Breast epithelium (tissue), 4 donors: ENCODE measurements at regions not wholly inside any gene's neighbourhood (a gene's known extent, or its start where the extent isn't known, plus 50 kb on each side); places are given as distances from the start of the nearest gene placed in this dataset.

Experiments
- DNase-seq, 2 donors: peaks; one replicate each; pipeline ENCODE4 v3.0.0-alpha.2; 2019; ENCODE audit warnings: low spot score in 2 of 2
- H3K27ac ChIP-seq, 2 donors: fragments of 200-600 bp; sonication (generic) in 1 of 2; one replicate each; pipeline ENCODE4 v1.5.1; 2016 to 2019; ENCODE audit warnings: mild to moderate bottlenecking in 1 of 2
- H3K27me3 ChIP-seq, 2 donors: fragments of 200-600 bp; sonication (generic) in 1 of 2; one replicate each; pipeline versions ENCODE4 v1.5.1 to v1.6.0; 2017 to 2019; ENCODE audit warnings: control low read depth in 1 of 2, mild to moderate bottlenecking in 1 of 2
- H3K36me3 ChIP-seq: fragments of 200-600 bp; one replicate; pipeline ENCODE4 v1.5.1; 2019
- H3K4me1 ChIP-seq, 2 donors: fragments of 200-600 bp; sonication (generic); one replicate each; pipeline ENCODE4 v1.5.1; 2016 to 2019; ENCODE audit warnings: control low read depth in 1 of 2
- H3K4me3 ChIP-seq, 3 donors: fragments of 200-600 bp; sonication (generic); 1 replicate in 2 of 3; 2 replicates in 1 of 3; pipeline ENCODE4 v1.5.1; 2016 to 2019; ENCODE audit warnings: mild to moderate bottlenecking in 3 of 3, moderate library complexity in 2 of 3
- H3K9me3 ChIP-seq, 2 donors: fragments of 200-600 bp; sonication (generic) in 1 of 2; one replicate each; pipeline ENCODE4 v1.5.1; 2016 to 2019; ENCODE audit warnings: control low read depth in 1 of 2
- CTCF ChIP-seq, 3 donors: fragments of 450-650 bp; IDR thresholded peaks; one replicate each; pipeline ENCODE4 v1.5.1; 2016 to 2017; ENCODE audit warnings: antibody characterized with exemption in 3 of 3, mild to moderate bottlenecking in 3 of 3, moderate library complexity in 3 of 3
- POLR2A ChIP-seq: fragments of 450-650 bp; IDR thresholded peaks from one replicate; pipeline ENCODE4 v1.6.1; 2016; ENCODE audit warnings: antibody characterized with exemption, mild to moderate bottlenecking, moderate library complexity
- POLR2AphosphoS5 ChIP-seq, 3 donors: sonication (generic); formaldehyde crosslinking; IDR thresholded peaks; one replicate each; pipeline ENCODE4 v1.6.1; 2017; ENCODE audit warnings: antibody characterized with exemption in 3 of 3
- intact Hi-C: fragments of 100-400 bp; cut with DNase I; formaldehyde crosslinking; loops from one replicate; pipeline ENCODE4 v1.15.1; 2023; ENCODE audit warnings: low total_unique reads

GRCh38 chr9:20270161-20270560 is 352.1 kb downstream of the MLLT3 start:
- H3K27me3 ChIP-seq, result no peaks in the 10 kb centered on the region
- no peaks in the 10 kb centered on the region for H3K36me3 ChIP-seq
- H3K4me1 ChIP-seq, result no peaks in the 10 kb centered on the region
- intact Hi-C loops, result no loop called here
- H3K27ac ChIP-seq, result no peak overlapping the region
- H3K4me3 ChIP-seq, result no peak overlapping the region
- no peak for DNase-seq
- no peak for TF ChIP-seq CTCF (IDR thresholded peaks at IDR 0.05)
- no peak for TF ChIP-seq POLR2A
- no peak for TF ChIP-seq POLR2AphosphoS5 (IDR thresholded peaks at IDR 0.05)
- no peaks in the 10 kb centered on the region for H3K9me3 ChIP-seq

- intact Hi-C loops, result no loop called here
- H3K27ac ChIP-seq, result no peak overlapping the region
- no peaks in the 10 kb centered on the region for H3K4me1 ChIP-seq
- no peak overlapping the region for H3K4me3 ChIP-seq
- H3K9me3 ChIP-seq, result no peaks in the 10 kb centered on the region
- no peak for TF ChIP-seq POLR2AphosphoS5 (IDR thresholded peaks at IDR 0.05)
- H3K27me3 ChIP-seq, result no peaks in the 10 kb centered on the region
- no peaks in the 10 kb centered on the region for H3K36me3 ChIP-seq
- no peak for DNase-seq
Observed at GRCh38 chr9:20269620-20270019, 352.7 kb downstream of the MLLT3 start.

GRCh38 chr9:20264896-20265295 is 357.4 kb downstream of the MLLT3 start:
- H3K4me3 ChIP-seq, result no peak overlapping the region
- intact Hi-C loops, result no loop called here
- no peak overlapping the region for H3K27ac ChIP-seq
- no peaks in the 10 kb centered on the region for H3K4me1 ChIP-seq
- no peaks in the 10 kb centered on the region for H3K36me3 ChIP-seq
- H3K27me3 ChIP-seq, result no peaks in the 10 kb centered on the region
- H3K9me3 ChIP-seq, result no peaks in the 10 kb centered on the region
- TF ChIP-seq POLR2A, result no peak
- no peak for TF ChIP-seq POLR2AphosphoS5 (IDR thresholded peaks at IDR 0.05)
- no peak for TF ChIP-seq CTCF (IDR thresholded peaks at IDR 0.05)
- DNase-seq, result no peak

GRCh38 chr9:20262611-20263010 is 359.7 kb downstream of the MLLT3 start:
- Histone ChIP-seq H3K9me3 (no peaks in the 10 kb centered on the region), H3K27me3 (no peaks in the 10 kb centered on the region), H3K4me3 (no peak overlapping the region), H3K36me3 (no peaks in the 10 kb centered on the region), H3K27ac (no peak overlapping the region), H3K4me1 (no peaks in the 10 kb centered on the region)
- DNase-seq, result no peak
- no peak for TF ChIP-seq POLR2AphosphoS5 (IDR thresholded peaks at IDR 0.05)
- TF ChIP-seq CTCF (IDR thresholded peaks at IDR 0.05), result no peak
- no peak for TF ChIP-seq POLR2A
- intact Hi-C loops, result no loop called here

GRCh38 chr9:20256284-20256948 is 365.9 kb downstream of the MLLT3 start:
- Histone ChIP-seq H3K36me3 (no peaks in the 10 kb centered on the region), H3K27ac (no peak overlapping the region), H3K4me3 (no peak overlapping the region), H3K9me3 (no peaks in the 10 kb centered on the region), H3K27me3 (no peaks in the 10 kb centered on the region), H3K4me1 (no peaks in the 10 kb centered on the region)
- intact Hi-C loops, result no loop called here
- no peak for DNase-seq
- TF ChIP-seq CTCF (IDR thresholded peaks at IDR 0.05) (no peak), POLR2AphosphoS5 (IDR thresholded peaks at IDR 0.05) (no peak), POLR2A (no peak)

GRCh38 chr9:20255052-20255451 is 367.2 kb downstream of the MLLT3 start:
- intact Hi-C loops, result no loop called here
- H3K4me3 ChIP-seq, result no peak overlapping the region
- H3K27me3 ChIP-seq, result no peaks in the 10 kb centered on the region
- H3K9me3 ChIP-seq, result no peaks in the 10 kb centered on the region
- DNase-seq, result no peak
- no peak overlapping the region for H3K27ac ChIP-seq
- no peaks in the 10 kb centered on the region for H3K4me1 ChIP-seq
- TF ChIP-seq POLR2AphosphoS5 (IDR thresholded peaks at IDR 0.05) (no peak), CTCF (IDR thresholded peaks at IDR 0.05) (no peak), POLR2A (no peak)
- H3K36me3 ChIP-seq, result no peaks in the 10 kb centered on the region
